HUDEP-2 (cell line): ENCODE measurements at regions not wholly inside any gene's neighbourhood (a gene's known extent, or its start where the extent isn't known, plus 50 kb on each side); places are given as distances from the start of the nearest gene placed in this dataset.

Source experiments
- DNase-seq, 76 experiments: peaks; one replicate each; lab custom pipeline; 2025; ENCODE audit not compliant: unreplicated experiment in 76 of 76; lab: John Stamatoyannopoulos, UW

DNA sequence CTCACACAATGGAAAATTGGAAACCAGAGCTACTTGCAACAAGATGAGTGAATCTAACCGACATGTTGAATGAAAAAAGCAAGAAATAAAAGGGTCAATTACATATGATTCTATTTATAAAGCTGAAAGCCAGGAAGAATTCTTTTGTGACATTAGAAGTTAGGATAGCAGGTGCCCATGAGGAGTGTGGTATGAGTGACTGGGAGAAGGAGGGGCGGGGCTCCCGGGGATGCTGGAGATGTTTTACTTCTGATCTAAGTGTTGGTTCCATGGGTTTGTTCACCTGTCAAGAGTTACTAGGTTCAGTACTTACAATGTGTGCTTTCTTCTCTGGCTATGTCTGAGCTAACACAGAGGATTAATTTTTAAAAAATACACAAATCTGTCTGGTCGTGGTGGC is 60.8 kb downstream of the NSMCE3 start:
- DNase-seq, result no peak

DNA sequence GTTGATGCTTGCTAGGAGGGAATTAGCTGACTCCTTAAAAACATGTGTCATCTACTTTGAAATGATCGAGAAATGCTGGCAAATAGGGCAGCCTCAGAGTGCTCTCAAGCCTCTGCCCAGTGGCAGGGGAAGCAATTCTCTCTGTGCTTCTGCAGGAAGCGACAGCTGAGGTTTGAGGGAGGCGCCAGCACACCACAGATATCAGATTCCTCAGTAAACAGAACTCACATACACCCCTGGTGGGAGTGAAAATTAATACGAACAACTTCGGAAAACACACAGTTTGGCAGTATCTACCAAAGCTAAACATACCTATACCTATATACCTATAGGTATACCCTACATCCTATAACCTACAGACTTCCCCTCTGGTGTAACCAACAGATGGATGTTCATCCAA is 61.3 kb downstream of the NSMCE3 start:
- DNase-seq, result peak in 2 of 76 experiments; percentile 2 to 7

DNA sequence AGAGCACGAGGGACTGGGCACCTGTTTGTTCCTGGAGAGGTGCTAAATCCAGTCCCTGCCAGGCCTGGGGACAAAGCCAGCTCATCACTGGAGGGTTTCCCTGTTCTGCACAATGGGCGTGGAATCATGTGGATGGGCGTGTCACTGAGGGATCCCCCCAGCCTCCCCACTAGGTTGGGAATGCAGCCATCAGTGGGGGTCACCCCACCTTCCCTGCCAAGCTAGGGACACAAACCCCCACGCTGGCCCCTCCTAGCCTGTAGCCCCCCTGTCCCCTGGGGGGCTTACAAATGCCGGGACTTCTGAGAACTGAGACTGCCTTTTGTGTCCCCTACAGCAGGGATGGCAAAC is 61.9 kb downstream of the NSMCE3 start:
- DNase-seq, result no peak

DNA sequence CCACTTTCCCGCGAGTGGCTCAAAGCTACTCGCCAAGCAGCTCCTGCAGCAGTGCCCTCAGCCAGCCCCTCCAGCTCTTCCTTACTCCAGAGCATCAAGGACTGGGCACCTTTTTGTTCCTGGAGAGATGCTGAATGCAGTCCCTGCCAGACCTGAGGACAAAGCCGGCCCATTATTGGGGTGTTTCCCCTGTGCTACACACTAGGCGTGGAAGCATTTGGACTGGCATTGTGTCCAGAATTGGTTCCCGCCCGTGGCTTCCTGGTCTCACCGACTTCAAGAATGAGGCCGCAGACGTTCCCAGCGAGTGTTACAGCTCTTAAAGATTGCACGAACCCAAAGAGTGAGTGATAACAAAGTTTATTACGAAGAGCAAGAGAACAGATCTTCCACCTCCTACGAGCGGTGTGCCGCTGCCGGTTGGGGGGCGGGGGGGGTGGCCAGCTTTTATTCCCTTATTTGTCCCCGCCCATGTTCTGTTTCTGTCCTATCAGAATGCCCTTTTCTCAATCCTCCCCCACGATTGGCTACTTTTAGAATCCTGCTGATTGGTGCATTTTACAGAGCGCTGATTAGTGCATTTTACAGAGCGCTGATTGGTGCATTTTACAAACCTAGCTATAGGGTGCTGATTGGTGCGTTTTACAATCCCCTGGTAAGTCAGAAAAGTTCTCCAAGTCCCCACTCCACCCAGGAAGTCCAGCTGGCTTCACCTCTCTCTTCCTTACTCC is 62.4 kb downstream of the NSMCE3 start:
- DNase-seq, result no peak

DNA sequence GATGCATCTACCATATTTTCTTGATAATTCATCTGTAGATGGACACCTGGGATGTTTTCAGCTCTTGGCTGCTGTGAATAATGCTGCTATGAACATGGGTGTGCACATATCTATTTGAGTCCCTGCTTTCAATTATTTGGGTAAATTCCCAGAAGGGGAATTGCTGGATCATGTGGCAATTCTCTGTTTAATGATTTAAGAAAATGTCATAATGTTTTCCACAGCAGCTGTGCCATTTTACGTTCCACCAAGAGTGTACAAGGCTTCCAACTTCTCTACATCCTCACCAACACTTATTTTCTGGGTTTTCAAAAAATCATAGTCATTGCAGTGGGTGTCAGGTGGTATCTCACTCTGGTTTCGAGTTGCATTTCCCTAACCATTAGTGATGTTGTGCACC is 64.4 kb downstream of the NSMCE3 start:
- no peak for DNase-seq

DNA sequence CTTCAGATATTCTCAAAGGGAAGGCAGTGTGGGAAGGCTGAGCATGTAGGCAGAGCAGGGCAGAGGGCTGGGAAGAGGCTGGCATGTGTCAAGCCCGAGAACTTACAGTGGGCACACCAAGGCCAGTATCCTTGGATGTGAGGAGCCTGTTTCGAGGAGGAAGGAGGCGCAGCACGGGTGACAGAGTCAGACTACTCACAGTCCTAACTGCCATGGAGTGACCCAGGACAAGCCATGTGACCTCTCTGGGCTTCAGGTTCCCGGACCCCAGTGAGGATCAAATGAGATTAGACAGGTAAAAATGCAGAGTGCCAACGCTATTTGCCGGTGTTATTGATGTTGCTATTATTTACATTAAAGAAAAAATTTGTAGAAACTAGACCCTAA is 65.3 kb downstream of the NSMCE3 start:
- no peak for DNase-seq

DNA sequence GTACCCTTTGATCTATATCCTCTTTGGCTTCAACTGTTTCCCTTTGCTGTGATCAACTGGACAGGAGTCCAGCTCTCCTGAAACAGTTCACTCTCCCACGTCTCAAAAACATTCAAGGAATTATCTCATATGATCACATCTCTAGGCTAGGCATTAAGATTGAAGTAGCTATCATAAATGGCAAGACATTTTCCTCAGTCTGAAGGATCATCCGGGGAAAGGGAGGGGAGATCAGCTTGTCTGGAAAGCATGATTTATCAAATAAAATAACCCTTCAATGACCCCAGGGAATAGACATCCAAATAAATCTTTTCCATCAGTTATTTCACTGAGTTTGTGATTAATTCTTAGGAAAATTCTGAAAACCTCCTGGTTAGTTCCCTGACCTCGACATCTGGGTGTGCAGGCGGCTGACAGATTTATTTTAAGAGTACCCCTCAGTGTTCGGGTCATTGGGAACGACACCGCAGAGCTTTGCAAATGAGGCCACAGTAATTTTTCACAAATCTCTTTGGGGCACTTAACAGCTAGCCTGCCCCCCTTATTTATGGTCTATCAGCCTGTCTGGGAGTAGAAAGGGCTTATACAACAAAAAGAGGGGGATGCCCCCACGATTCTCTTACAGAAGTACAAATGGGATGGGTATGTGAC is 65.8 kb downstream of the NSMCE3 start:
- DNase-seq, result no peak

DNA sequence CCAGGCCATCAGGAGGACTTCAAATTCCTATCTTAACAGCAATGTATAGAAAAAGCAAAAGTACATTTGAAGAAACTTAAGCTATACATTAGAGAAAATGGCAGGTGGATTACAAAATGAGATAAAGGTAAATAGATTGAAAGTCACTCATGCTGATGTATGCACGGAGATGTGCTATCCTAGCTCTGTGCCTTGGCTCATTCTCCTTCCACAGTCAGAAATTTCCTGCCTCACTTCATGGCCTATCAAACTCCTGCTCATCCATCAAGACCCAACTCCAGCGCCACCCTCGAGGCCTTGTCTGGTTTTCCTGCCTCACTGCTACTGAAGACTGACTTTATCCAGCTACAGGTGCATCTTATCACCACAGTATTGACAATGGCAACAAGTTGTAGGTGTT is 72.9 kb downstream of the NSMCE3 start:
- no peak for DNase-seq

DNA sequence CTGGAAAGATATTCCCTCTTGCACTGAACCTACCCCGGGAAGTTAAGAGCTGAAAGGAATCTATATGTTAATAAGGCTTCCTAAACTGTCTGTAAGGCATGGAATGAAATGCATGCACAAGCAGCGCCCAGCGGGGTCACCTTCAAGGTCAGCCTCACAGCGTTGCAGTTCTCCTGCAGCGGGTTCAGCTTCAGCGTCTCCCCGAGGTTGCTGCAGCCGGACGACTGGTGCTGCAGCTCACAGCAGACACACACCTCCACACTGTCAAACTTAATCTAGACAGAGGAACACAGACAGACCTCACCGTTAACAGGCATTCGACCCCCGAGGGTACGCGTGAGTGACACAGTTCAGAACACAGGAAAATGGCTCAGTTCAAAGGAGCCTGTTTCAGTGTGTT is 73.3 kb downstream of the NSMCE3 start:
- DNase-seq, result no peak

DNA sequence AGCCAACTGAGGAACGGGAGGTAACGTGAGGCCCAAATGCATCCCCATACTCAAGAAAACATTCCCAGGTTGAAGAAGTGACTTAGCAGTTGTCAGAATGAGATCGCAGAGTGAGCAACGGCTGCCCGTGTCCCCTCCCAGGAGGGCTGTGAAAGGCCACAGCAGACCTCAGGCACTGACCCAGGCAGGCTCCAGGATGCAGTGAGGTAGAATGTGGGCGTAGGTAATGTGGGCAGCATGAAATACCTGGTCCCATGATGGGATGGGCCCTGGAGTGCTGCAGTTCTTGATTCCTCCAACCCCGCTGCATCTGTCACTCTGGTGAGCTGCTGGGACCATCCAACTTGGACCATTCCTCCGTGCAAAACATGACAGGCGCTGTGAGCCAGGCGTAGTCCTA is 74.8 kb downstream of the NSMCE3 start:
- DNase-seq, result no peak

DNA sequence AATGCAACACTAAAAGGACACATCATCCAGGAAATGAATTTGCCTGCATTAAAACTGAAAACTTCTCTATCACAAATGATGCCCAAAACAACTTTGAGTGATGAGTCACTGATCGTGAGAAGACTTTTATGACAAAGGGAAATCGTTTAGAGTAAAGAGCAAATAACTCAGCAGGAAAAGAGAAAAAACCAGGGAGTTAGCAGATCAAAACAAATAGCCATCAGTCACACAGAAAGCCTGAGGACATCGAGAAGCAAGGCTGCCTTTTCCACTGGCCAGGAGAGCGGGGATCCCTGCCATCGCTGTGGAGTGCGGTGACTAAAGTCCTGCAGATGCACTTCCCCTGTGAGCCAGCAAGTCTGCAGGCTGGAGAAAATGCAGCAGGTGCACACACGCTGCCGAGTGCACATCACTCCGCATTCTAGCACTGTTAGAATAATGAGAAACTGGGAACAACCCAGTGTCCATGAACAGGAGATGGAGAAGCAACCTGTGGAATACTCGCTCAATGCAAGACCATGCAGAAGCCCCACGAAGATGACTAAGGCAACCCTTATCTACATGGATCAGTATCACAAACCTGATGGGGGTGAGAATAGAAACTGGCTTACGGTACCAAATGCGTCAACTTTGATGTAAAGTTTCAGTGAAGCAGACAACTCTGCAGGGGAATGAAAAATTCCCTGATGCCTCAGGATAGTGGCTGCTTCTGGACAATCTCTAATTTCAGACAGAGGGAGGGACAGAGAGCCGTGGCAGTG is 86.4 kb downstream of the NSMCE3 start:
- no peak for DNase-seq

DNA sequence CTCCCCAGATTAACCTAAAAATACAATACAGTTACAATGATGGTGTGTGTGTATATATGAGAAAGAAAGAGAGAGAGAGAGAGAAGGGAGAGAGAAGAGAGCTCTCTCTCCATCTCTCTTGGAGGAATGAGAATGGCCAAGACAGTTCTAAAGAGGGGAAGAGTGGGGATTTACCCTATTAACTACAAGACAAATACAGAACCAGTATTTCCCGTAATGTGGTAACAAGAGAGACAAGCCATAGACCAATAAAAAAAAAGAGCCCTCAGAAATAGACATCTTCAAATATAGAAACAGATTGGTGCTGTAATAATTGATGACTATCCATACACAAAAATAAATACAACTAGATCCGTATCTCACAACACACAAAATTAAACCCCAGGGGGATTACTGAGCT is 87.0 kb downstream of the NSMCE3 start:
- no peak for DNase-seq

DNA sequence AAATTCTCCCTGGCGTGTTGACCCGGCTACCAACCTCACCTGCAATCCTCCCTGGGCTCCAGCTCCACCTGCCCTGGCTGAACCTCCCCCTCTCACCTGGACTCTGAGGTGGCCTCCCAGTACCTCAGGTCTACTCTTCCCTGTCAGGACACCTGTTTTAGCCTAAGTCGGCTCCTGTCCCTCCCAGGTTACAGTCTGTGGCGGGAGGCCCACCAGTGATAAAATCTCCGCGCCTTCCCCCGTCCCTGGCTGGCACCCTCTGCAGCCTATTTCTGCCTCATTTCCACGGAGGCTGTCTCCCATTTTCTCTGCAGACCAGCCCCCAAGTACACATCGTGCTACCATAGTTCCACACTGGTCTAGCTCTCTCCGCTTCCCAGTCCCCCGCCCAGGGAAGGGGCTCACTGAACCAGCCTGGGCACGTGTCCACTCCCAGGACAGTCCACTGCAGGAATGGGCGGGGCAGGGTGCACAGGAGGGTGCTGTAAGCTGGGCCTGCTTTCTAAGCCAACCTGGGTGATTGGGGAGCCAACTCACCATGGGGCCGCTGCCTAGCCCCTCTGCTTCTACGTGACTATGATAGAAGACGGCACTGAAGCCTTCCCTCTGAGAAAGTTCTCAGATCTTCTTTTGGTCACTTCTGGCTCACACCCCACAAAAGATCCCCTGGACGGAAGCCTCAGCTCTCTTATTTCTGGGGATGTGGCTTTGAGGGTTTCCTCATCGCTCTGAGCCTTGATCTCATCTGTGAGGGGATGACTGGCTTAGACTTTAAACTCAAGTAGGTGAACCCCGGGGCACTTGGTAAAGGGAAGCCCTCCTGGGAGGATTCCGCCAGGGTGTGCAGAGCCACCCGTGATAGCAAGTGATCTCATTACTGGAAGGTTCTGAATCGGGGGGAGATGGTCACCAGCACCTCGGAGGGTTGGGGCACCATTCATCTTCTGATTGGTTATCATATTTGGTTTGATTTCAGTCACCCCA is 96.6 kb downstream of the NSMCE3 start:
- DNase-seq, result no peak

DNA sequence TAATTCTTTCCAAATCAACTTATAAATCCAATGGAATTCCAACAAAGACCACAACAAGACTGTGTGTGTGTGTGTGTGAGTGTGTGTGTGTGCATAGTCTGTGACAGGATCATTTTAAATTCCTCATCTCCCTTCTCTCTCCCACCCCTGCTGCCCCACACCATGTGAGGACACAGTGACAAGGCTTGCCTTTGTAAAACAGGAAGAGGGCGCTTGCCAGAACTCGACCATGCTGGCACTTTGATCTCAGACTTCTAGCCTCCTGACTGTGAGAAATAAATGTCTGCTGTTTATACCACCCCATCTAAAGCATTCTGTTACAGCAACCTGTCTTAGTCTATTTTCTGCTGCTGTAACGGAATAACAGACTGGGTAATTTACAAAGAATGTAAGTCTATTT is 99.1 kb downstream of the NSMCE3 start:
- DNase-seq, result no peak
